A549 (cell line): ENCODE measurements at regions not wholly inside any gene's neighbourhood (a gene's known extent, or its start where the extent isn't known, plus 50 kb on each side); places are given as distances from the start of the nearest gene placed in this dataset.

Experiments used
- BHLHE40 ChIP-seq: IDR thresholded peaks from 2 replicates; pipeline ENCODE4 v1.6.1; 2012; ENCODE audit warnings: low read depth, low read length, inconsistent platforms
- CBX8 ChIP-seq: fragments of 200-600 bp; sonication (generic); IDR thresholded peaks from 2 replicates; pipeline ENCODE4 v1.6.1; 2016
- CEBPB ChIP-seq, 2 experiments: fragments of >200 bp in 1 of 2; sonication (Bioruptor Twin) in 1 of 2; formaldehyde crosslinking in 1 of 2; IDR thresholded peaks; 2 replicates each; pipeline ENCODE4 v1.6.1; 2012 to 2016
- CHD2 ChIP-seq: fragments of 150-350 bp; IDR thresholded peaks from 2 replicates; pipeline ENCODE4 v1.6.1; 2014; ENCODE audit warnings: low read length; ENCODE audit not compliant: partially characterized antibody
- EP300 ChIP-seq, 2 experiments: fragments of >200 bp; sonication (Bioruptor Twin); formaldehyde crosslinking; IDR thresholded peaks; 2 replicates in 1 of 2; 3 replicates in 1 of 2; pipeline ENCODE4 v1.6.1; 2016 to 2017
- ESRRA ChIP-seq: fragments of 150-350 bp; IDR thresholded peaks from 2 replicates; pipeline ENCODE4 v1.6.1; 2014; ENCODE audit warnings: mild to moderate bottlenecking, low read length, borderline replicate concordance
- MAZ ChIP-seq: fragments of 150-350 bp; IDR thresholded peaks from 2 replicates; pipeline ENCODE4 v1.6.1; 2014; ENCODE audit warnings: antibody characterized with exemption, low read depth, low read length, borderline replicate concordance
- POLR2A ChIP-seq: IDR thresholded peaks from 2 replicates; pipeline ENCODE4 v1.6.1; 2012; ENCODE audit warnings: mild to moderate bottlenecking, low read length
- RAD21 ChIP-seq, 2 experiments: fragments of >200 bp in 1 of 2; sonication (Bioruptor Twin) in 1 of 2; formaldehyde crosslinking in 1 of 2; IDR thresholded peaks in 1 of 2; conservative IDR thresholded peaks in 1 of 2; 2 replicates in 1 of 2; 3 replicates in 1 of 2; pipeline ENCODE4 v1.6.1; 2012 to 2018; ENCODE audit warnings: inconsistent platforms in 1 of 2
- RFX5 ChIP-seq: fragments of 450-650 bp; IDR thresholded peaks from 2 replicates; pipeline ENCODE4 v1.7.1; 2014; ENCODE audit warnings: antibody characterized with exemption, mild to moderate bottlenecking, moderate library complexity
- SMC3 ChIP-seq: fragments of >200 bp; sonication (Bioruptor Twin); formaldehyde crosslinking; IDR thresholded peaks from 3 replicates; pipeline ENCODE4 v1.6.1; 2018; ENCODE audit warnings: inconsistent platforms
- TF ChIP-seq, protein P1 (sequence below): fragments of 200-600 bp; sonication (generic); IDR thresholded peaks from 2 replicates; pipeline ENCODE4 v1.6.1; 2016; ENCODE audit warnings: antibody characterized with exemption, mild to moderate bottlenecking, moderate library complexity
- TF ChIP-seq, protein P2 (sequence below): fragments of >200 bp; sonication (Bioruptor Twin); formaldehyde crosslinking; IDR thresholded peaks from 3 replicates; pipeline ENCODE4 v1.5.1; 2016
- TF ChIP-seq, protein P3 (sequence below): fragments of 250-450 bp; sonication (Bioruptor Pico); IDR thresholded peaks from 2 replicates; pipeline ENCODE4 v1.5.0; 2021; ENCODE audit warnings: mild to moderate bottlenecking, moderate library complexity, borderline replicate concordance

DNA sequence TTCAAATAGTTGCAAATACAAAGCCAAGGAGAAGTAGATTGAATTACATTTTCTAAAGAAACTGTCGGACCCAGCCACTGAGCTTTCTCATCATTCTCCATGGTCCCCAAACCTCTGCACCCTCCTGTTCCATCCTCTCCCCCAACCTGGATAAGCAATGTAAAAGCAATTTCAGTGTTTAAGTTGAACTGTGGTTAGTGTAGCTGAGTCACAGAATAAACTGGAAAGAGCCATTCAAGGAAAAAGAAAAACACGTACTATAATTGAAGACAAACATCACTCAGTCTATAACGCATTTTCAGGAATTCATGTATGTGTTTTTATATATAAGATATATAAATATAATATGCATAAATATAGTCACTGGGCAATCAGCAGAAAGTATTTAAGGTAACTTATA lies 54.1 kb upstream of the TMEM161B start:
- TF ChIP-seq POLR2A (no peak), RAD21 (conservative IDR thresholded peaks at IDR 0.05 in 1 of 2, IDR thresholded peaks at IDR 0.05 in 1 of 2) (no peak), SMC3 (no peak), MAZ (no peak), CEBPB (IDR thresholded peaks at IDR 0.05) (no peak), BHLHE40 (no peak), ESRRA (no peak), CHD2 (no peak), CBX8 (no peak), RFX5 (no peak), EP300 (IDR thresholded peaks at IDR 0.05) (no peak)
- TF ChIP-seq, protein P1, sequence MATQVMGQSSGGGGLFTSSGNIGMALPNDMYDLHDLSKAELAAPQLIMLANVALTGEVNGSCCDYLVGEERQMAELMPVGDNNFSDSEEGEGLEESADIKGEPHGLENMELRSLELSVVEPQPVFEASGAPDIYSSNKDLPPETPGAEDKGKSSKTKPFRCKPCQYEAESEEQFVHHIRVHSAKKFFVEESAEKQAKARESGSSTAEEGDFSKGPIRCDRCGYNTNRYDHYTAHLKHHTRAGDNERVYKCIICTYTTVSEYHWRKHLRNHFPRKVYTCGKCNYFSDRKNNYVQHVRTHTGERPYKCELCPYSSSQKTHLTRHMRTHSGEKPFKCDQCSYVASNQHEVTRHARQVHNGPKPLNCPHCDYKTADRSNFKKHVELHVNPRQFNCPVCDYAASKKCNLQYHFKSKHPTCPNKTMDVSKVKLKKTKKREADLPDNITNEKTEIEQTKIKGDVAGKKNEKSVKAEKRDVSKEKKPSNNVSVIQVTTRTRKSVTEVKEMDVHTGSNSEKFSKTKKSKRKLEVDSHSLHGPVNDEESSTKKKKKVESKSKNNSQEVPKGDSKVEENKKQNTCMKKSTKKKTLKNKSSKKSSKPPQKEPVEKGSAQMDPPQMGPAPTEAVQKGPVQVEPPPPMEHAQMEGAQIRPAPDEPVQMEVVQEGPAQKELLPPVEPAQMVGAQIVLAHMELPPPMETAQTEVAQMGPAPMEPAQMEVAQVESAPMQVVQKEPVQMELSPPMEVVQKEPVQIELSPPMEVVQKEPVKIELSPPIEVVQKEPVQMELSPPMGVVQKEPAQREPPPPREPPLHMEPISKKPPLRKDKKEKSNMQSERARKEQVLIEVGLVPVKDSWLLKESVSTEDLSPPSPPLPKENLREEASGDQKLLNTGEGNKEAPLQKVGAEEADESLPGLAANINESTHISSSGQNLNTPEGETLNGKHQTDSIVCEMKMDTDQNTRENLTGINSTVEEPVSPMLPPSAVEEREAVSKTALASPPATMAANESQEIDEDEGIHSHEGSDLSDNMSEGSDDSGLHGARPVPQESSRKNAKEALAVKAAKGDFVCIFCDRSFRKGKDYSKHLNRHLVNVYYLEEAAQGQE = no peak
- TF ChIP-seq, protein P2, sequence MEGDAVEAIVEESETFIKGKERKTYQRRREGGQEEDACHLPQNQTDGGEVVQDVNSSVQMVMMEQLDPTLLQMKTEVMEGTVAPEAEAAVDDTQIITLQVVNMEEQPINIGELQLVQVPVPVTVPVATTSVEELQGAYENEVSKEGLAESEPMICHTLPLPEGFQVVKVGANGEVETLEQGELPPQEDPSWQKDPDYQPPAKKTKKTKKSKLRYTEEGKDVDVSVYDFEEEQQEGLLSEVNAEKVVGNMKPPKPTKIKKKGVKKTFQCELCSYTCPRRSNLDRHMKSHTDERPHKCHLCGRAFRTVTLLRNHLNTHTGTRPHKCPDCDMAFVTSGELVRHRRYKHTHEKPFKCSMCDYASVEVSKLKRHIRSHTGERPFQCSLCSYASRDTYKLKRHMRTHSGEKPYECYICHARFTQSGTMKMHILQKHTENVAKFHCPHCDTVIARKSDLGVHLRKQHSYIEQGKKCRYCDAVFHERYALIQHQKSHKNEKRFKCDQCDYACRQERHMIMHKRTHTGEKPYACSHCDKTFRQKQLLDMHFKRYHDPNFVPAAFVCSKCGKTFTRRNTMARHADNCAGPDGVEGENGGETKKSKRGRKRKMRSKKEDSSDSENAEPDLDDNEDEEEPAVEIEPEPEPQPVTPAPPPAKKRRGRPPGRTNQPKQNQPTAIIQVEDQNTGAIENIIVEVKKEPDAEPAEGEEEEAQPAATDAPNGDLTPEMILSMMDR = no peak
- TF ChIP-seq, protein P3, sequence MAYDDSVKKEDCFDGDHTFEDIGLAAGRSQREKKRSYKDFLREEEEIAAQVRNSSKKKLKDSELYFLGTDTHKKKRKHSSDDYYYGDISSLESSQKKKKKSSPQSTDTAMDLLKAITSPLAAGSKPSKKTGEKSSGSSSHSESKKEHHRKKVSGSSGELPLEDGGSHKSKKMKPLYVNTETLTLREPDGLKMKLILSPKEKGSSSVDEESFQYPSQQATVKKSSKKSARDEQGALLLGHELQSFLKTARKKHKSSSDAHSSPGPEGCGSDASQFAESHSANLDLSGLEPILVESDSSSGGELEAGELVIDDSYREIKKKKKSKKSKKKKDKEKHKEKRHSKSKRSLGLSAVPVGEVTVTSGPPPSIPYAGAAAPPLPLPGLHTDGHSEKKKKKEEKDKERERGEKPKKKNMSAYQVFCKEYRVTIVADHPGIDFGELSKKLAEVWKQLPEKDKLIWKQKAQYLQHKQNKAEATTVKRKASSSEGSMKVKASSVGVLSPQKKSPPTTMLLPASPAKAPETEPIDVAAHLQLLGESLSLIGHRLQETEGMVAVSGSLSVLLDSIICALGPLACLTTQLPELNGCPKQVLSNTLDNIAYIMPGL (CRISPR knock-in tag) = no peak
